ENCODE measurements at regions not wholly inside any gene's neighbourhood (a gene's known extent, or its start where the extent isn't known, plus 50 kb on each side); places are given as distances from the start of the nearest gene placed in this dataset.

DNA sequence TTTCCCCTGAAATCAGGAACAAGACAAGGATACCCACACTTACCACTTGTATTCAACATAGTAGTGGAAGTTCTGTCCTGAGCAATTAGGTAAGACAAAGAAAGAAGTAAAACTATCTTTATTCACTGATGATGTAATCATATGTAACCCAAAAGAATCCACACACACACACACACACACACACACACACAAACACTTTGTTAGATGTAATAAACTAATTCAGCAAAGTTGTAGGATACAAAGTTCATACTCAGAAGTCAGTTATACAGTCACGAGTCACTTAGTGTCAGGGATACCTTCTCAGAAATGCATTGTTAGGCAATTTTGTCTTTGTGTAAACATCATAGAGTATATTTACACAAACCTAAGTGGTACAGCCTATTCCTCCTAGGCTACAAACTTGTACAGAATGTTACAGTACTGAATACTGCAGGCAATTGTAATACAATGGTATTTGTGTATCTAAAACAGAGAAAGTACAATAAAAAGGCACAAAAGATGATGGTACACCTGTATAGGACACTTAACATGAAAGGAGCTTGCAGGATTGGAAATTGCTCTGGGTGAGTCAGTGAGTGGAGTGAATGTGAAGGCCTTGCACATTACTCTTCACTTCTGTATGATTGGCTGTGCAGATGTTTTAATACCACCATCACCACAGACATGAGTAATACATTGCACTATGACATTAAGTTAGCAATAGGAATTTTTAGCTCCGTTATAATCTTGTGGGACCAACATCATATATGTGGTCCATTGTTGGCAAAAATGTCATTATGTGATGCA is 370.1 kb downstream of the ZFHX3 start:
- H3K27ac ChIP-seq (ENCODE audit: low read depth in 1 of 2, low read length in 2 of 2), result no peak overlapping the region
- H3K36me3 Mint-ChIP-seq, result no peaks in the 10 kb centered on the region
- no peak overlapping the region for H3K4me3 ChIP-seq (replicated peaks in 1 of 3; ENCODE audit: low read depth in 2 of 3, low read length in 3 of 3)
- no CpG with 5 or more reads among the region's 2 CpGs for WGBS (ENCODE audit: insufficient coverage)
- TF ChIP-seq, protein P1, sequence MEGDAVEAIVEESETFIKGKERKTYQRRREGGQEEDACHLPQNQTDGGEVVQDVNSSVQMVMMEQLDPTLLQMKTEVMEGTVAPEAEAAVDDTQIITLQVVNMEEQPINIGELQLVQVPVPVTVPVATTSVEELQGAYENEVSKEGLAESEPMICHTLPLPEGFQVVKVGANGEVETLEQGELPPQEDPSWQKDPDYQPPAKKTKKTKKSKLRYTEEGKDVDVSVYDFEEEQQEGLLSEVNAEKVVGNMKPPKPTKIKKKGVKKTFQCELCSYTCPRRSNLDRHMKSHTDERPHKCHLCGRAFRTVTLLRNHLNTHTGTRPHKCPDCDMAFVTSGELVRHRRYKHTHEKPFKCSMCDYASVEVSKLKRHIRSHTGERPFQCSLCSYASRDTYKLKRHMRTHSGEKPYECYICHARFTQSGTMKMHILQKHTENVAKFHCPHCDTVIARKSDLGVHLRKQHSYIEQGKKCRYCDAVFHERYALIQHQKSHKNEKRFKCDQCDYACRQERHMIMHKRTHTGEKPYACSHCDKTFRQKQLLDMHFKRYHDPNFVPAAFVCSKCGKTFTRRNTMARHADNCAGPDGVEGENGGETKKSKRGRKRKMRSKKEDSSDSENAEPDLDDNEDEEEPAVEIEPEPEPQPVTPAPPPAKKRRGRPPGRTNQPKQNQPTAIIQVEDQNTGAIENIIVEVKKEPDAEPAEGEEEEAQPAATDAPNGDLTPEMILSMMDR (IDR thresholded peaks at IDR 0.05), result no peak
- H2AFZ ChIP-seq (ENCODE audit: insufficient read depth, low read depth, low read length, poor library complexity, severe bottlenecking), result no peak overlapping the region
- no peaks in the 10 kb centered on the region for H3K4me1 Mint-ChIP-seq
- H3K4me3 Mint-ChIP-seq, result no peak overlapping the region
- intact Hi-C loops (cut with micrococcal nuclease), result no loop called here
- H3K27me3 ChIP-seq (ENCODE audit: control insufficient read depth in 2 of 2, insufficient read depth in 2 of 2, low read length in 2 of 2), result no peaks in the 10 kb centered on the region
- H3K79me2 ChIP-seq (ENCODE audit: insufficient read depth, low read length), result no peaks in the 10 kb centered on the region
- peaks cover 7 to 17% of the 10 kb centered on the region in 2 donors for H3K9me3 ChIP-seq (replicated peaks in 1 of 2; ENCODE audit: control insufficient read depth in 1 of 2, insufficient read depth in 1 of 2, low read length in 2 of 2)
- no peaks in the 10 kb centered on the region for H3K4me1 ChIP-seq (ENCODE audit: control insufficient read depth in 1 of 2, insufficient read depth in 2 of 2, low read length in 2 of 2)
- no peaks in the 10 kb centered on the region for H3K36me3 ChIP-seq (replicated peaks in 1 of 2; ENCODE audit: control insufficient read depth in 1 of 2, insufficient read depth in 2 of 2, low read length in 2 of 2)
- H4K20me1 ChIP-seq (ENCODE audit: insufficient read depth, low read length), result no peaks in the 10 kb centered on the region
- no peak for DNase-seq
- peaks cover 11 to 34% (median 21%) of the 10 kb centered on the region in 7 donors for H3K9me3 Mint-ChIP-seq
- no peak overlapping the region for H3K27ac Mint-ChIP-seq
- H3K9ac ChIP-seq (ENCODE audit: insufficient read depth, low read length, poor library complexity, severe bottlenecking), result no peak overlapping the region
- H3K27me3 Mint-ChIP-seq (ENCODE audit: low read depth in 3 of 3), result no peaks in the 10 kb centered on the region
- H3K4me2 ChIP-seq (replicated peaks; ENCODE audit: extremely low read depth, low read length, poor library complexity, severe bottlenecking), result no peak overlapping the region

DNA sequence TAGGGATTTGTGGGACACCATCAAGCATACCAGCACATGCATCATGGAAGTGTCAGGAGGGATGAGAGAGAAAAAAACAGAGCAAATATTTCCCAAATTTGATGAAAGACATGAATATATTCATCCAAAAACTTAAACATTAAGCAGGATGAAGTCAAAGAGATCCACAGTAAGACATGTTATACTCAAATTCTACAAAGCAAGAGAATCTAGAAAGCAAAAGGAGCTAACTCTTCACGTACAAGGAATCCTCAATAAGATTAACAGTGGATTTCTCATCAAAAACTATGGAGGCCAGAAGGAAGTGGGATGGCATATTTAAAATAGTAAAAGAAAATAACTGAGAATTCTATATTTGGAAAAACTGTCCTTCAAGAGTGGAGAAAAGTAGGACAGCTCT is 374.8 kb downstream of the ZFHX3 start:
- Mint-ChIP-seq H3K4me1 (no peaks in the 10 kb centered on the region), H3K36me3 (no peaks in the 10 kb centered on the region), H3K27me3 (ENCODE audit: low read depth in 3 of 3) (no peaks in the 10 kb centered on the region), H3K4me3 (no peak overlapping the region), H3K27ac (no peak overlapping the region), H3K9me3 (peaks cover 17 to 50% (median 40%) of the 10 kb centered on the region in 7 donors)
- Histone ChIP-seq H3K4me1 (ENCODE audit: control insufficient read depth in 1 of 2, insufficient read depth in 2 of 2, low read length in 2 of 2) (no peaks in the 10 kb centered on the region), H3K9me3 (replicated peaks in 1 of 2; ENCODE audit: control insufficient read depth in 1 of 2, insufficient read depth in 1 of 2, low read length in 2 of 2) (peaks cover 15 to 24% of the 10 kb centered on the region in 2 donors), H3K9ac (ENCODE audit: insufficient read depth, low read length, poor library complexity, severe bottlenecking) (no peak overlapping the region), H3K27ac (ENCODE audit: low read depth in 1 of 2, low read length in 2 of 2) (no peak overlapping the region), H3K27me3 (ENCODE audit: control insufficient read depth in 2 of 2, insufficient read depth in 2 of 2, low read length in 2 of 2) (no peaks in the 10 kb centered on the region), H3K36me3 (replicated peaks in 1 of 2; ENCODE audit: control insufficient read depth in 1 of 2, insufficient read depth in 2 of 2, low read length in 2 of 2) (no peaks in the 10 kb centered on the region), H3K4me2 (replicated peaks; ENCODE audit: extremely low read depth, low read length, poor library complexity, severe bottlenecking) (no peak overlapping the region), H4K20me1 (ENCODE audit: insufficient read depth, low read length) (no peaks in the 10 kb centered on the region), H3K4me3 (replicated peaks in 1 of 3; ENCODE audit: low read depth in 2 of 3, low read length in 3 of 3) (no peak overlapping the region), H3K79me2 (ENCODE audit: insufficient read depth, low read length) (no peaks in the 10 kb centered on the region), H2AFZ (ENCODE audit: insufficient read depth, low read depth, low read length, poor library complexity, severe bottlenecking) (no peak overlapping the region)
- WGBS (ENCODE audit: insufficient coverage), result no CpG with 5 or more reads among the region's 1 CpG
- TF ChIP-seq, protein P1 (IDR thresholded peaks at IDR 0.05), result no peak
- intact Hi-C loops (cut with micrococcal nuclease), result no loop called here
- DNase-seq, result no peak
